HEK293 (cell line): ENCODE measurements at regions not wholly inside any gene's neighbourhood (a gene's known extent, or its start where the extent isn't known, plus 50 kb on each side); places are given as distances from the start of the nearest gene placed in this dataset.
"Not testable (repeated sequence)": the region's sequence is repeated elsewhere in the genome, so short reads cannot be mapped to it uniquely, and the experiment has no call there.

Experiments
- CTCF ChIA-PET: fragments of 350-600 bp; formaldehyde crosslinking; extraction: SDS; loops from one replicate; lab custom pipeline; 2021; ENCODE audit warnings: antibody characterized with exemption; lab: Yijun Ruan, JAX
- POLR2A ChIA-PET: fragments of 300-600 bp; formaldehyde crosslinking; extraction: SDS; loops from one replicate; lab custom pipeline; 2020; ENCODE audit warnings: antibody characterized with exemption, inconsistent platforms; lab: Yijun Ruan, JAX
- H3K27ac ChIP-seq: fragments of 200-500 bp; sonication (Bioruptor generic); 2 replicates; pipeline ENCODE4 v1.5.1; 2014; ENCODE audit warnings: low read depth, low read length, control low read depth, inconsistent platforms; ENCODE audit errors: extremely low read depth
- H3K36me3 ChIP-seq, 2 experiments: fragments of 200-500 bp in 1 of 2; sonication (Bioruptor generic) in 1 of 2; 1 replicate in 1 of 2; 2 replicates in 1 of 2; pipeline ENCODE4 v1.5.1; 2014 to 2017; ENCODE audit warnings: inconsistent platforms in 2 of 2, low read length in 2 of 2; ENCODE audit not compliant: control insufficient read depth in 2 of 2, insufficient read depth in 1 of 2
- H3K4me1 ChIP-seq: fragments of 200-500 bp; sonication (Bioruptor generic); 2 replicates; pipeline ENCODE4 v1.5.1; 2014; ENCODE audit warnings: mild to moderate bottlenecking, low read length, inconsistent platforms; ENCODE audit not compliant: control insufficient read depth, insufficient read depth
- H3K4me3 ChIP-seq: 2 replicates; pipeline ENCODE4 v1.5.1; 2011; ENCODE audit warnings: low read depth, mild to moderate bottlenecking, control low read depth, low read length, moderate library complexity
- H3K9me3 ChIP-seq: fragments of 200-500 bp; sonication (Bioruptor generic); 2 replicates; pipeline ENCODE4 v1.5.1; 2014; ENCODE audit warnings: low read depth, low read length, inconsistent platforms; ENCODE audit not compliant: control insufficient read depth, insufficient read depth
- AEBP2 ChIP-seq: fragments of 450-650 bp; formaldehyde crosslinking; IDR thresholded peaks from 2 replicates; pipeline ENCODE4 v1.5.1; 2016; ENCODE audit warnings: missing biosample characterization, missing genetic modification characterization, borderline replicate concordance
- GFI1B ChIP-seq: fragments of 450-650 bp; formaldehyde crosslinking; IDR thresholded peaks from 2 replicates; pipeline ENCODE4 v1.5.1; 2016; ENCODE audit warnings: missing biosample characterization, missing genetic modification characterization
- GLIS1 ChIP-seq: fragments of 450-650 bp; formaldehyde crosslinking; IDR thresholded peaks from 2 replicates; pipeline ENCODE4 v1.5.1; 2016; ENCODE audit warnings: missing biosample characterization, missing genetic modification characterization
- KLF1 ChIP-seq: fragments of 450-650 bp; formaldehyde crosslinking; IDR thresholded peaks from 2 replicates; pipeline ENCODE4 v1.5.1; 2016; ENCODE audit warnings: missing biosample characterization, missing genetic modification characterization
- KLF17 ChIP-seq: fragments of 450-650 bp; formaldehyde crosslinking; IDR thresholded peaks from 2 replicates; pipeline ENCODE4 v1.5.1; 2016; ENCODE audit warnings: missing biosample characterization, missing genetic modification characterization
- MYNN ChIP-seq: fragments of 450-650 bp; formaldehyde crosslinking; IDR thresholded peaks from 2 replicates; pipeline ENCODE4 v1.5.1; 2016; ENCODE audit warnings: missing biosample characterization, missing genetic modification characterization, borderline replicate concordance
- TRIM28 ChIP-seq: IDR thresholded peaks from 2 replicates; pipeline ENCODE4 v1.6.1; 2011; ENCODE audit warnings: low read length, control low read depth, borderline replicate concordance
- ZBTB44 ChIP-seq: fragments of 450-650 bp; IDR thresholded peaks from 2 replicates; pipeline ENCODE4 v1.5.1; 2018; ENCODE audit warnings: missing biosample characterization, mild to moderate bottlenecking, missing genetic modification characterization
- ZBTB7A ChIP-seq: fragments of 450-650 bp; formaldehyde crosslinking; IDR thresholded peaks from 2 replicates; pipeline ENCODE4 v1.5.1; 2016; ENCODE audit warnings: low read depth, missing biosample characterization, missing genetic modification characterization
- ZNF10 ChIP-seq: fragments of 450-650 bp; formaldehyde crosslinking; IDR thresholded peaks from 2 replicates; pipeline ENCODE4 v1.5.1; 2017; ENCODE audit warnings: missing biosample characterization, missing genetic modification characterization
- ZNF202 ChIP-seq: fragments of 450-650 bp; formaldehyde crosslinking; IDR thresholded peaks from 2 replicates; pipeline ENCODE4 v1.5.1; 2016; ENCODE audit warnings: missing biosample characterization, missing genetic modification characterization, borderline replicate concordance
- ZNF404 ChIP-seq: fragments of 450-650 bp; formaldehyde crosslinking; IDR thresholded peaks from 2 replicates; pipeline ENCODE4 v1.5.1; 2017; ENCODE audit warnings: missing biosample characterization, missing genetic modification characterization
- ZNF449 ChIP-seq: fragments of 450-650 bp; formaldehyde crosslinking; IDR thresholded peaks from 2 replicates; pipeline ENCODE4 v1.5.1; 2017; ENCODE audit warnings: missing biosample characterization, mild to moderate bottlenecking, missing genetic modification characterization, moderate library complexity
- ZNF560 ChIP-seq: fragments of 450-650 bp; formaldehyde crosslinking; IDR thresholded peaks from 2 replicates; pipeline ENCODE4 v1.5.1; 2017; ENCODE audit warnings: missing biosample characterization, missing genetic modification characterization, borderline replicate concordance
- ZNF580 ChIP-seq: fragments of 450-650 bp; formaldehyde crosslinking; IDR thresholded peaks from 2 replicates; pipeline ENCODE4 v1.5.1; 2016; ENCODE audit warnings: missing biosample characterization, missing genetic modification characterization
- ZNF654 ChIP-seq: fragments of 450-650 bp; formaldehyde crosslinking; IDR thresholded peaks from 2 replicates; pipeline ENCODE4 v1.5.1; 2016; ENCODE audit warnings: low read depth, missing biosample characterization, missing genetic modification characterization
- ZNF707 ChIP-seq: fragments of 450-650 bp; formaldehyde crosslinking; IDR thresholded peaks from 2 replicates; pipeline ENCODE4 v1.5.1; 2016; ENCODE audit warnings: missing biosample characterization, missing genetic modification characterization
- ZSCAN4 ChIP-seq: fragments of 450-650 bp; formaldehyde crosslinking; IDR thresholded peaks from 2 replicates; pipeline ENCODE4 v1.5.1; 2017; ENCODE audit warnings: missing biosample characterization, missing genetic modification characterization
- TF ChIP-seq, protein P1 (sequence below): fragments of 450-650 bp; formaldehyde crosslinking; IDR thresholded peaks from 2 replicates; pipeline ENCODE4 v1.5.0; 2017; ENCODE audit warnings: missing biosample characterization, missing genetic modification characterization, borderline replicate concordance

- no peak for TF ChIP-seq ZBTB44
- TF ChIP-seq AEBP2 = no peak
- no peak for TF ChIP-seq ZSCAN4 (tag by site-specific recombination)
- no peak for TF ChIP-seq ZNF202 (tag by site-specific recombination)
- TF ChIP-seq KLF17 (tag by site-specific recombination) = no peak
- TF ChIP-seq MYNN = no peak
Measured at GRCh38 chrX:98299785-98300184, 1416.1 kb downstream of the RPA4 start (continued).

DNA sequence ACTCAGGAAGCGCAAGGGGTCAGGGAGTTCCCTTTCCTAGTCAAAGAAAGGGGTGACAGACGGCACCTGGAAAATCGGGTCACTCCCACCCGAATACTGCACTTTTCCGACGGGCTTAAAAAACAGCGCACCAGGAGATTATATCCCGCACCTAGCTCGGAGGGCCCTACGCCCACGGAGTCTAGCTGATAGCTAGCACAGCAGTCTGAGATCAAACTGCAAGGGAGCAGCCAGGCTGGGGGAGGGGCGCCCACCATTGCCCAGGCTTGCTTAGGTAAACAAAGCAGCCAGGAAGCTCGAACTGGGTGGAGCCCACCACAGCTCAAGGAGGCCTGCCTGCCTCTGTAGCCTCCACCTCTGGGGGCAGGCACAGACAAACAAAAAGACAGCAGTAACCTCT, 1416.8 kb downstream of the RPA4 start:
- POLR2A ChIA-PET, H3K9me3 ChIP-seq, H3K4me3 ChIP-seq, CTCF ChIA-PET, H3K36me3 ChIP-seq, H3K4me1 ChIP-seq, H3K27ac ChIP-seq: not testable (repeated sequence)

DNA sequence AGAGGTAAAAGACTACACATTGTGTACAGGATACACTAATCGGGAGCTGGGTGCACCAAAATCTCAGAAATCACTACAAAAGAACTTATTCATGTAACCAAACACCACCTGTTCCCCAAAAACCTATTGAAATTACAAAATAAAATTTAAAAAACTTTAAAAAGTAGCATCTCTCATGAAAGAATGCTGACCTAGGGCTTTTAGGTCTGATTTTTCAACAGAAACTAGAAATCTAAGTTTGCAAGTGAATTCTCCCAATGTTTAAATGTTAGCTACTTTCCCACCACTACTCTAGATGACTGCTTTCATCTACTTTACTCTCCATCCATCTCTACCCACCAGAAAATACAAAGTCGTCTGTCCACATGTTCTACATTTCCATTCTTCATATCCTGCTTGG, 1447.7 kb downstream of the RPA4 start:
- POLR2A ChIA-PET = no interaction called here
- Histone ChIP-seq H3K9me3 (no peaks in the 10 kb centered on the region), H3K4me1 (no peaks in the 10 kb centered on the region), H3K27ac (no peak overlapping the region), H3K36me3 (no peaks in the 10 kb centered on the region), H3K4me3 (no peak overlapping the region)
- CTCF ChIA-PET = interaction anchor here (0.6 kb wide), 1 partner anchor 18 kb away, joined by 3 read pairs; no protein-coding TSS in a partner anchor
- TF ChIP-seq ZNF707 (no peak), GFI1B (tag by site-specific recombination) (no peak), TRIM28 (no peak), ZNF449 (tag by site-specific recombination) (no peak), ZNF654 (tag by site-specific recombination) (no peak), ZNF580 (tag by site-specific recombination) (no peak), ZNF10 (no peak), ZBTB7A (tag by site-specific recombination) (no peak), ZNF404 (tag by site-specific recombination) (no peak), KLF1 (no peak), ZNF560 (tag by site-specific recombination) (no peak), GLIS1 (tag by site-specific recombination) (no peak)
- TF ChIP-seq, protein P1, sequence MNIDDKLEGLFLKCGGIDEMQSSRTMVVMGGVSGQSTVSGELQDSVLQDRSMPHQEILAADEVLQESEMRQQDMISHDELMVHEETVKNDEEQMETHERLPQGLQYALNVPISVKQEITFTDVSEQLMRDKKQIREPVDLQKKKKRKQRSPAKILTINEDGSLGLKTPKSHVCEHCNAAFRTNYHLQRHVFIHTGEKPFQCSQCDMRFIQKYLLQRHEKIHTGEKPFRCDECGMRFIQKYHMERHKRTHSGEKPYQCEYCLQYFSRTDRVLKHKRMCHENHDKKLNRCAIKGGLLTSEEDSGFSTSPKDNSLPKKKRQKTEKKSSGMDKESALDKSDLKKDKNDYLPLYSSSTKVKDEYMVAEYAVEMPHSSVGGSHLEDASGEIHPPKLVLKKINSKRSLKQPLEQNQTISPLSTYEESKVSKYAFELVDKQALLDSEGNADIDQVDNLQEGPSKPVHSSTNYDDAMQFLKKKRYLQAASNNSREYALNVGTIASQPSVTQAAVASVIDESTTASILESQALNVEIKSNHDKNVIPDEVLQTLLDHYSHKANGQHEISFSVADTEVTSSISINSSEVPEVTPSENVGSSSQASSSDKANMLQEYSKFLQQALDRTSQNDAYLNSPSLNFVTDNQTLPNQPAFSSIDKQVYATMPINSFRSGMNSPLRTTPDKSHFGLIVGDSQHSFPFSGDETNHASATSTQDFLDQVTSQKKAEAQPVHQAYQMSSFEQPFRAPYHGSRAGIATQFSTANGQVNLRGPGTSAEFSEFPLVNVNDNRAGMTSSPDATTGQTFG (tag by site-specific recombination) = no peak
